ENCODE measurements at regions not wholly inside any gene's neighbourhood (a gene's known extent, or its start where the extent isn't known, plus 50 kb on each side); places are given as distances from the start of the nearest gene placed in this dataset.
"Not testable (repeated sequence)": the region's sequence is repeated elsewhere in the genome, so short reads cannot be mapped to it uniquely, and the experiment has no call there.

DNA sequence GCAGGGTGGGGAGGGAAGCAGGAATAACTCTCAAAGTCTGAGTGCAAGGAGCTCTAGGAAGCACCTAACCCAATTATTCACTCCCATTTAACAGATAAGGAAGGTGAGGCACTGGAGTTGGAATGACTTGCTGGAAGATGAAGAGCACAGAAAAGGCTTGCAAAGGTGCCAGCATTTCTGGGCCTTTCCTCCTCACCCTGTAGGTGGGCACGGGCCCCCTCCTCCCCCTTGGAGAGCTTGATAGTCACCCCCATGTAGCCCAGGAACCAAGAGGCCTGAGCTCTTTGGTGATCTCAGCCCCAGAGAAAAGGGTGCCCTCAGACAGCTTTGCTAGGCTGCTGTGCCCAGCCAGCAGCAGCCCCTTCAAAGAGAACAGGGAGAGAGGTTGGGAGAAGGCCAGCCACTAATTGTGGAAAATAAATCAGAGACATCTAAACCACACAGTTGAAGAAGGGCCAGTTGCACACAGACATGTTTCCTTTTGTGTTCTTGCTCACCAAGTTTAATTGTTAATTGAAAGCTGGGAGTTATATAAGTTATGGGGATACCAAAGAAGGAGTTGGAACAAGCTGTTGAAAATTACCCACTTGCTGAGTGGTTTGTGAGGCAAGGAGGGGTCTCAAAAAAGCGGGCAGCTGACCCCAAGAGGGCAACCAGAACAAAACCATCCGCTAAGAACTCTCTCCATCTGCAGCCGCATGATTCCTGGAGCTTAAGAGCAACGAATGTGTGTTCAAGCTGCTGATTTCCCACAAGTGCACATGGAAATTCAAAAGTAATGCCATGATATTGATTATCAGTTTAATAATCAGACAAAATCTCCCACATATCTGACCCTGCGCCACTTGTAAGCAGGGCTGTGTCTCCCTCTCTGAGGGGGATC lies 77.0 kb downstream of the MRPL14 start:
- DNase-seq = no peak

DNA sequence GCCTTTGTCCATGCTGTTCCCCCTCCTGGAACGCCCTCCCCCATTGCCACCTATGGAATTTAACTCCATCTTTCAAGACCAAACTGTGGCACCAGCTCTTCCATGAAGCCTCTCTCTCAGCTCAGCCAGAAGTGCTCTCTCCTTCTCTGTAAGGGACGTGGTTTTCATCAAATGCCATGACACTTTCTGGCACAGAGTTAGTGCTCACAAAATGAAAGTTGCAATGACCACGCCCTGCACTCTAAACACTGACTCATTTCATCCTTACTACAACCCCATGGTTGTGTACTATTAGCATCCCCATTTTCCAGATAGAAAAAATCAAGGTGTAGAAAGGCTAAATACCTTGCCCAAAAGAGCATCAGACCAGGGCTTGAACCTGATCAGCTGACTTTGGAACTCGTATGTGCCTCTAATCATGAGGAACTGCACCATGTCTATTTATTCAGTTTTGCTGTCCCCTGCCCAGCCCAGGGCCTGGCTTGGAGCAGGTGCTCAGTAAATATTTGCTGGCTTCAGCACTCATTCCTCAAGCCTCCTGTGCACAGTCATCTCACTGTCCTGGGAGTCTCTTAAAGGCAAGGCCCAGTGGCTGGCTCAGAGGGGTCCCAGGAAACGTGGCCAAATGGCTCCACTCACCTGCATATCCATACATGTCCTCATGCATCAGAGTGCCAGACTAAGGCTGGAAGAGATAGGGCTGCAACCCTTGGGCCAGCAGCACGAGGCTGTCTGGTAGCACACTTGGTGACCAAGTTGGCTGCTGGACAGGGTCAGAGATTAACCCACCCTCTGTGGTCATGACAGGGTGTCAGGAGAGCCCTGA lies 77.9 kb downstream of the MRPL14 start:
- no peak for DNase-seq

DNA sequence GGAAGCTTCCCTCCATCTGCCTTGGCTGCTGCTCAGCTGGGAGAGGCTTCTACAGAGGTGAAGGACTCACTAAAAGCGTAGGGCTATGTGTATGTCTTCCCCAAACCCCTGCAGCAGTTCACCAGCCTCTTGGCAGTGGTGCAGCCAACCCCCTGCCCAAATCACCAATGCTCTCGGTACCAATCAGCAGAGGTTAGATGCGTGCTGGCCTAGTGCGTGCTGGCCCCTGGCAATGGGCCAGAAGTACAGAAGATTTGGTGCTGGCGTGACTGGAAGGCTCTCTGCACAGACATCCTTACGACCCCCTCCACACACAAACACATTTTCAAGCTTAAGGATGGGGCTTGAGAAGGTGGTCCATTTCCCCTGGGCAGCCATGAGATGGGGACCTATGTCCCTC lies 79.0 kb downstream of the MRPL14 start:
- DNase-seq = no peak

DNA sequence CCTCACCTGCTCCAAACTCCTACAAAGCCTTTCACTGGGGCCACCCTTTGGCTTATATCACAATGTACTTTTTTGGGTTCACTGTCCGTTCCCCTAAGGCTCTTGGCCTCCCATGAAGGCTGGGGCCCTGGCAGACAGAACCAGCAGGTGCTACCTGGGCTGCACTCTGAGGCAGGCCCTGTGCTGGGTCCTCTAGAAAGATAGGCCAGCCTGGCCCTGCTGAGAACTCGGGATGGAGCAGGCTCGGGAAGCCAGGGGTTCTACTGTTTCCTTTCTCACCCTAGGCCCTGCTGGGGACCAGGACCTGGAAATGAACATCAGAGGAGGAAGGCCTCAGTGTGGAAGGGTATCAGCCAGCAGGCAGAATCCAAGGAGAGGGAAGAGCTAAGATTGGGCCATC lies 79.5 kb downstream of the MRPL14 start:
- DNase-seq = no peak

DNA sequence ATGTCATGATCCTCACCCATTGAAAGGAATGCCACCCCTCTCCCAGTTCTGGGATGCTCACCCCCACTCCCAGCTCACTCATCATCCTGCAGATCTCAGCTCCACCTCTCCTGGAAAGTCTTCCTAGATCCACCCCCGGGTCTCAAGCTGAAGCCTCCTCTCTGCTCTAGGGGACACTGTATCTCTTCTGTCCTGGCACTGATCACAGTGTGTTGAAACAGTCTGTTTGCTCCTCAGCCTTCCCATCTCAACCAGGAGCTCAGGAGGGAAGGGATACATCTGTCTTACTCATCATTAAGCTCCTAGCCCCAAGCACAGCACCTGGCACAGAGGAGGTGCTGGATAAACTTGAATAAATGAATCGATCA lies 80.1 kb downstream of the MRPL14 start:
- DNase-seq = no peak

DNA sequence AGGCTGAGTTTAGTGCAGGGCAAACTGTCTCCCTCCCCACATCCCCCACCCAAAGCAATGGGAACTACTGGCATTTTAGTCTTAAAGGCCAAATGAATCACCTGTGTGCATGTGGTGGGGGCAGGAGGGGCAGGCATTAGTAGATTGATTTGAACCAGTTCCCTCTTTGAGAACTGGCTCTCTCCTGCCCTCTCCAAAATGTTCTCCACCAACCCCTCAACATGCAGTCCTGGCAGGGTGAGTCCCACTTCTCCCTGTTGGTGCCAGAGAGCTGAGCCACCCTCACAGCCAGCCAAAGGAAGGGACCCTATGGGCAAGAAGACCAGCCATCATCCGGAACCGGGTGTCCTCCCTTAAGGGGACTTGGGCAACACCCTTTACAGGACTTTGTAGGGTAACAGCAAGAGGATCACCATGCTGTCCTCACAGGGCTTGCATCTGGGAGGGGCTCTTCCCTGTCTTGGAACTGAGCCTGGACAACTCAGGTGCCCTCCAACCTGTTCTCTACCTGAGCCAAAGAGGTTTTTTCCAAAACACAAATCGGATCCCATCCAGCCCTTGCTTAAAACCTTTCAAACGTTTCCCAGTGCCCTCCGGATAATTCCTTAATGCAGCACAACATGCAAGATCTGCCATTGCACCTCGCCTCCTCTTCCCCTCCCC lies 80.6 kb downstream of the MRPL14 start:
- no peak for DNase-seq

DNA sequence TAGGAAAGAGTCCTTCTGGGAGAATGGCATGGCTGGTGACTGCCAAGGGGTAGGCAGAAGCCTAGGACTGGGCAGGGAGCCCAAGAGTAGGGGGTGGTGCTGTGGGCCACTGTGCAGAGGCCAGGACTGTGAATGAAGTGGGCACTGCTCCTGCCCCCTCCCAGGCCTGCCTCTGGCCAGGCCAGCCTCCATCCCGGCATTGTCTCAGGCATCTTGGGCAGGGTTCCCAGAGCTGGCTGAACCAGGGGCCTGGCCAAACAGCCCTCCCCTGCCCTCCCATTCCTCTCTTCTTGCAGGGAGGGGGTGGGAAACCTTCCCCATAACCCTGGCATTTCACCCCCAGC lies 81.6 kb downstream of the MRPL14 start:
- no peak for DNase-seq

DNA sequence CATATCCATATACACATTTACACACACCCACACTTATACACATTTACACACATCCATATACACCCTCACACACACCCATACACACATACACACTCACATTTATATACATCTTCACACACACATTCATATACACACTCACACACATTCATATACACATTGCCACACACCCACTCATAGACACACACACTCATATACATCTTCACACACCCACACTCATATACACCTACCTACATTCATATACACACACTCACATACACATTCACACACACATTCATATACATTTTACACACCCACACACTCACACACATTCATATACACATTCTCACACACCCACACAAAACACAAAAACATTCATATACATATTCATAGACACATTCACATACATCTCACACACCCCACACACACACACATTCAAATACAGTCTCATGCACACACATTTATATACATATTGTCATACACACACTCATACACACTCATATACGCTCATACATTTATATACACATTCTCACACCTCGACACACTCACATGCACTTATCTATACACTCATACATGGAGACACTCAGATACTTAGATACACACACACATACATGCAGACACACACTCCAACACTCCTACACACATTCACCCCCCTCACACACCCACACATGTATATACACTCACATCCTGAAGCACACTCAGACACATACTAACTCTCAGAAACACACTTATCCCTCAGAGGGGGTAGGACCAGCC lies 82.1 kb downstream of the MRPL14 start:
- DNase-seq = no peak

DNA sequence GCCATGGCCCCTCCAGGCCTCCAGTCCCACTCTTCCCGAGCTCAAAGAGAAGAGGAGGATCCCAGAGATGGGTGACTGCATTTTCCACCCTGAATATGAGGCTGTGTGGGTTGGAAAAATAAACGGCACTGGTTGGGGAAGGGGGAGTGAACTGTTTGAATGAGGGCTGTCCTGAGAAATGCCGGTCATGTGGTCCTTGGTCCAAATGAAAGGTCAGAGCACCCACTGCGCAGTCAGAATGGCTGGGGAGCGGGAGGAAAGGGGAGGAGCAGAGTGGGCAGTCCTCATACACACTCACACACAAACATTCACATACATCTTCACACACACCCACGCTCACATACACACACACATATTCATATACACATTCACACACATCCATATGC lies 83.1 kb downstream of the MRPL14 start:
- no peak for DNase-seq

DNA sequence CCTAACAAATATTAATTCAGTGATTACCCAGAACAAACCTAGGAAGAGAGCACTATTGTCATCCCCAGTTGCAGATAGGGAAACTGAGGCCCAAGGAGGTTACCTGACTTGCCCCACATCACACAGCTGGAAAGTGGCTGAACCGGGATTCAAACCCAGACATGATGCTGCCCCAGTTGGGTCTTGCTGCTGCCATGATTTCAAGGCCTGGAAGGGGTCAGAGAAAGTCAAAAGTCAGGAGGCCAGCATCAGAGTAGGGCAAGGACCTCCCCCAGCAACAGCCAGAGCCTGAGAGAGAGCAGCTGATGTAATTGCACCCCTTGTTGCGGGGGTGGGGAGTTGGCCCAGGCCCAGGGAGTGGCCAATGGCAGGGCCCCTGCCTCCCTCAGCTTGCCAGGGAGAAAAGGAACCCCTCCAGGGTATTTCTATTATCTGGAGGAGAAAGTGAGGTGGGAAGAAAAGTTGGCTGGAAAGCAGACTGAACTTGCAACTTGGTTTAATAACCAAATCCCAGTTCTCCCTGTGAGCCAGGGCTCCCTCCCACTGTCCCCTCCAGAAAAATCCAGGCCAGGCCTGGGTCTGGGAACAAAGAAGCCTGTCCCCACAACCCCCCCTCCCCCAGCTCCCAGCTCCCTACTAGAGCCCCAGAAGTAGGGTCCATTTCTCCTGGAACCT lies 83.6 kb downstream of the MRPL14 start:
- no peak for DNase-seq

DNA sequence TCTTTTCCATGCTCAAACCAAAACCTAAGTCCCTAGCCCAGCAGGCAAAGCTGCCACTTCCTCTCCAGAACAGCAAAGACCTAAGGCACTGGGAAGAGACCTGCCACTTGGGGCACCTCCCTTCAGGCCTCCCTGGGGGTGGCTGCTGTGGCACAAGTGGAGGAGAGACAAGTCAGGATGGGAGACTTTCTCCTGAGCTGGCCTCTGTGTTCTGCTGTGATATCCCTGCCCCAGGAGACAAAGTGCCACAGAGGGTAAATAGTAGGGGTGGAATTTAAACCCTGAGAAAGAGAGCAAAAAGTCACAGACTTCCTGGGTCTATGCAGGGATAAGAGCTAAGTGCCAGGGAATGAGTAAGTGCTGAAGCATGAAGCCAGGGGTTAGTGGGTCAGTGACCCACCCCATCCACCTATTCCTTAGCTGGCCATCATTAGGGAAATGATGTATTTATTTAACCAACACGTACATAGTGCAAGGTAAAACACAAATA lies 84.2 kb downstream of the MRPL14 start:
- DNase-seq = no peak

DNA sequence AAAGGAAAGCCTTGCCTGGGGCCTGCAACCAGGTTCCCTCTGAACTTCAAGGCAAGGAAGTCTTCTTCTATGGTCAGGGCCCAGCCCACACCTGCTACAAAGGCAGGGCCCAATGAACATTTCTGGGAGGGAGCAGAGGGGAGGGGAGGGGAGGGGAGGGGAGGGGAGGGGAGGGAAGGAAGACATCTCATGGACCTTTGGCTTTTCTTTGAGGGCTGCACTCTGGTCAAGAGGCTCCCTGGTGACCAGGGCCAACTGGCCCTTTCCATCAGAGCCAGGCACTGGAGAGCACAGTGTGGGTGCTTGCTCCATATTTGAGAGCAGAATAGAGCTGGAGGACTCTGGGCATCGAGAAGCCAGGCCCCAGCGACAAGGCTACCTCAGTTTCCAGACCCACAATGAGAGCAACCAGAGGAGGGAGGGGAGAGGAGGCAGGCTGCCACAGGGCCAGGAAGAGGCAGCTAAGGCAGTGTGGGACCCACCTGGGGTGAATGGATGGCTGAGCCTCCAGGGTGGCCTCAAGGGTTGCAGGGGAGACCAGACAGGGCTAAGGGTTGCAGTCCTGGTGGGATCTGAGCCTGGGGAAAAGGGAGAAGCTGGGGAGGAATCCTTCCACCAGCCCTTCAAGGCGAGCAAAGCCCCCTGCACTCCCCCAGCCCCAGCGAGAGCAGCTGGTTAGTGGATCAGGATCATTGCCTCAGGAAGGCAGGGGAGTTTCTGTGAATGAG lies 84.8 kb downstream of the MRPL14 start:
- DNase-seq = no peak

DNA sequence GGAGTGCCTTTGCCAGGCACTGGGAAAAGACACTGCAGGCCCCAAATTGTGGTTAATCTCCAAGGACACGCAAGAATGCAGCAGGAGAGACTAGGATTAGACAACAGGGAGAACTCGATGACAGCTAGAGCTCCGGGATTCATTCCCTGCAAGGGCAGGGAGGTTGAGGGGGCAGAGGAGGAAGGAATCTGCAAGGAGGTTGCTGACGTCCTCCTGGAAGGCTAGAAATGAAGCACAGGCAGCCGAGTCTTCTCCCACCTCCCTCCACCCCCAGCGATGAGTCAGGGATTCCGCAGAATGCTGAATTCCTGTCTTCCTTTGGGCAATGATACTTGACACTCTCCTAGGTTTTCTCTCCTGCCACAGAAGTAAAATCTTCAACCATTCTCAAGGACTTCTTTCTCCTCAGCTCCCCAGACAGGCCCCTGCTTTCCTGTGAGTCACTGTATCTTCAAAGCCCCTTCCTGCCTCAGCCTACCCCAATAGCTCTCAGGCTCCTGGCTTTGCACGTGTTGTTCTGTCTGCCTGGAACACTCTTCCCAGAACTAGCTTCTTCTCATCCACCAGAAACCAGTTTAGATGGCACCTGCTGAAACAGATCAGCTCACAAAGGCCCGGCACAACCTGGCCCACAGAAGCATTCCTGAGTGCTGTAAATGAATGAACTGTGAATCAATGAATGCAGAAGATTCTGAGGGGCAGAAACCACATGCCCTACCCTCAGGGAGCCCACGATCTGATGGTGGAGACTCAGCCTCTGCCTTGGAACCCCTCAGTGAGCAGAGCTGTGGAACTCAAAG lies 85.6 kb downstream of the MRPL14 start:
- DNase-seq = no peak

DNA sequence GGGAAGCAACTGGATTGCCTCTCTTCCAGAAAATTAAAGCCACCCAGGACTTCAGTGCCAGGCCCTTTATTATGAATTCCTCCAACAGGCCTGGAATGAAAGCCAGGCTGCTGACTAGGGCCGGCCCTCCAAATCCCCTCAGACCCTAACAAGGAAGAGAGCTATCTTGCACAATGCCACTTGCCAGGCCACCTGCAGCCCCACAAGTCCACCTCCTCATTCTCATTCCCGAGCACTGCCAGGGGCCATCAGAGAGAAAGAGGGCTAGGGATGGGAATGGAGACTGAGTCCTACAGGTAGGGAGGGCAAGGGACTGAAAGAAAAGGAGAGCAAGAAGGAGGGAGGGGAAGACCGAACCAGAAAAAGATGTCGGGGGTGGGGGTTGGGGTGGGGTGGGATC lies 86.5 kb downstream of the MRPL14 start:
- no peak for DNase-seq

DNA sequence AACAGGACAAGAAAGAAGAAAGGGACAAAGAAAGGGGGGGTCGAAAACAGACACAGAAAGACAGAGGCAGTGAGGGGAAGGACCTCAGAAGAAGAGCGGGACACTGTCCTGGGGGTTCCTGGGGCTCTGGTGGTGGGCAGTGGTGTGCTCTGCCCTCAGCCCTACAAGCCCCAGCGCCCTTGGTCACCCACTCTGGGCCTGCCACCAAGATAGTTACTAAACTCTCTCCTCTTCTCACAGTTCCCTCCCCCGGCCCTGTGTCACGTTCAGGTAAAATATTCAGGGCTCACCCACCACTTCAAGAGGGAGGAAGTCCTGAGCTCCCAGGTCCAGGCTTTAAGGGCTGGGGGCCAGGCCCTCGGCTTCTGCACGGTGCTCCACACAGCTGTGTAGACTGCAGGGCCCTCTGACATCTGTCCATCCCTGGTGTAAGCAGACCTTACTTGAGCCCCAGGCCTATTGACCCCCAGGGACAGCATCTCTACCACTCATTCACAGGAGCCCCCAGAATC lies 87.4 kb downstream of the MRPL14 start:
- DNase-seq = no peak

DNA sequence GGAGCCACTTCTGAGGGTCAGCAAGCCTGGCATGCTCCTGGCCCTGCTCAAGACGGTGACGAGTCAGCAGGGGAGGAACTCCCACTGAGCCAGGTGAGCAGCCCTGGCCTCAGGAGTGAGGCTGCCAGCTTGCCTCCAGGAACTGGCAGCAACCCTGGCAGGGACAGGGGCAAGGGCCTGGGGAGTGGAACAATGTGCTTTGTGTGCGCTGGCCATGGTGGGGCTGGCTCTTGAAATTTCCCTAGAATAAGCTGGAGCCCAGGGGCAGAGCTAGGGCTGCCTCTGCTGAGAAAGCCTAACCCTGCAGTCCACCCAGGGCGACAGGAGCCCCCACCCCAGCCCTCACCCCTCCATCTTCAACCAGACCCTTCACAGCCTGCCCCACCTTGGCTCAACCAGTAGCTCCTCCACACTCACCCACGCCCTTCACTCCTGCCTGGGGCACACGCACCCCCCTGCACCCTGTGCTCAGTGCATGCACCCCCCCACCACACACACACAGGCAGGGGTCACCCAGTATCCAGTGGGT lies 88.0 kb downstream of the MRPL14 start:
- no peak for DNase-seq

DNA sequence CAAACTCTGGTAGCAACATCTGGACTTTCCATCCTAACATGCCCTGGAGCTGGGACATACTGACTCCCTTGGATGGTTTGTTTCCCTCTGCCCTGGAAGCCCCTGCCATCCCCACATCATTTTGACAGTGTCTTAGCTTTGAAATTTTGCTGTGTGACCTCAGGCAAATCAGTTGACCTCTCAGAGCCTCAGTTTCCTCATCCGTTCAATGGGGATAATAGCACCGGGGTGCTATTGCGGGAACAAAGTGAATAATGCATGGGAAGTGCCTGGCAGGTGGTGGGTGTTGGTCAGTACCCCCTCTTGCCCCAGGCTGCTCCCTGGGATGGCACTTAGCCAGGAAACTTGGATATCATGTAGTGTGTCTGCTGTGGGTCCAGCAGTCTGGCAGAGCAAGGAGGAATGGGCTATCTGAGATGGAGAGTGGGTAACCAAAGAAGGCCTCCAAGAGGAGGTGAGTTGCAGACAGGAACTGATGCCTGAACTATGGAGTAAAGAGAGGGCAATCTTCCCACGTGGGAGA lies 88.6 kb downstream of the MRPL14 start:
- DNase-seq = no peak

DNA sequence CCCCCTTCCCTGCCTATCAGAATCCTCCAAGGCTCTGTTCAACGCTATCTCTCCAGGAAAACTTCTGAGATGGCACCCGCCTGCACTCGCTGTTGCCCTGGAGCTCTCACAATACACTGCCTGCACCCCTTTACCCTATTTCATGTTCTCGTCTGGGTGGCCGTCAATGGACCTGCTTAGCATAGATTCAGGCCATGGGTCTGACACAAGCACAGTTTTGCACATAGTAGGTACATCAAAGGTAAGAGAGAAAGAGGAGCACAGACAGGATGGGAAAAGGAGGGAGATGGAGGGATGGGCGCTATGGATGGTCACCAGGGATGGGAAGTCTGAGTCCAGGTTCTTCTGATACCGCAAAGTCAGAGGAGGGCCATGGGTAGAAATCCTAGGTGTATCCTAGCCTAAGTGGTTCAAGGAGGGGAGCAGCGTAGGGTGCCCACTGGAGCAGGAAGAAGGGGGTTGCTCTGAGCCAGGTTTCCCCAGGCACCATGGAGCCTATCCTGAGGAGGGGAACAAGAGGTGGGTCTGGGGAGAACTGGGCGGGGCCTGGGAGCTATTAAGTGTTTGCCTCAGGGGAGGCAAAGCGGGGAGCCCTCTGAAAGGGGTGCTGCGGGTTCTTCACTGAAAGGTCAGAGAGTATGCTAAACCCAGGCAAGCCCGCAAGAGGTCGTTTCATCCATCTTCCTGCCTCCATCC lies 89.3 kb downstream of the MRPL14 start:
- DNase-seq = no peak

DNA sequence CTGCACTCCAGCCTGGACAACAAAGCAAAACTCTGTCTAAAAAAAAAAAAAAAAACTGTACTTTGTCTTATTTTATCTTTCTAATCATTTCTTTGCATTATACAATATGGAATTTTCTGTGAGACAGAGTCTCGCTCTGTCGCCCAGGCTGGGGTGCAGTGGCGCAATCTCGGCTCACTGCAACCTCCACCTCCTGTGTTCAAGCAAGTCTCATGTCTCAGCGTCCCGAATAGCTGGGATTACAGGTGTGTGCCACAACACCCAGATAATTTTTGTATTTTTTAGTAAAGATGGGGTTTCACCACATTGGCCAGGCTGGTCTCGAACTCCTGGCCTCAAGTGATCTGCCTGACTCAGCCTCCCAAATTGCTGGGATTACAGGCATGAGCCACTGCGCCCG lies 90.0 kb downstream of the MRPL14 start:
- not testable (repeated sequence) for DNase-seq
